Stomach (tissue), 8 donors: ENCODE measurements at regions not wholly inside any gene's neighbourhood (a gene's known extent, or its start where the extent isn't known, plus 50 kb on each side); places are given as distances from the start of the nearest gene placed in this dataset.

Experiments
- DNase-seq, 2 donors: peaks; one replicate each; pipeline versions ENCODE4 v3.0.0 to v3.0.0-alpha.2; 2013 to 2019
- H3K27ac ChIP-seq, 5 donors: fragments of 200-600 bp in 4 of 5; sonication (generic) in 4 of 5; one replicate each; pipeline ENCODE4 v1.5.1; 2013 to 2019; ENCODE audit warnings: mild to moderate bottlenecking in 1 of 5, moderate library complexity in 1 of 5
- H3K27me3 ChIP-seq, 3 donors: fragments of 200-600 bp; sonication (generic); one replicate each; pipeline ENCODE4 v1.5.1; 2017 to 2019; ENCODE audit warnings: mixed run types in 1 of 3
- H3K36me3 ChIP-seq, 4 donors: fragments of 200-600 bp; sonication (generic); 1 replicate in 3 of 4; 2 replicates in 1 of 4; pipeline ENCODE4 v1.5.1; 2016 to 2019
- H3K4me1 ChIP-seq, 4 donors: fragments of 200-600 bp; sonication (generic); one replicate each; pipeline ENCODE4 v1.5.1; 2016 to 2019
- H3K4me3 ChIP-seq, 4 donors: fragments of 200-600 bp; sonication (generic) in 3 of 4; one replicate each; pipeline ENCODE4 v1.5.1; 2016 to 2019; ENCODE audit warnings: mild to moderate bottlenecking in 1 of 4
- H3K9me3 ChIP-seq, 4 donors: fragments of 200-600 bp; sonication (generic); one replicate each; pipeline ENCODE4 v1.5.1; 2016 to 2019
- CTCF ChIP-seq, 7 experiments: fragments of 450-650 bp in 4 of 7; fragments of 200-600 bp in 3 of 7; sonication (generic) in 3 of 7; IDR thresholded peaks; one replicate each; pipeline ENCODE4 v1.5.1; 2016 to 2019; ENCODE audit warnings: antibody characterized with exemption in 7 of 7, control low read depth in 2 of 7, mild to moderate bottlenecking in 1 of 7
- EP300 ChIP-seq: sonication (generic); formaldehyde crosslinking; IDR thresholded peaks from one replicate; pipeline ENCODE4 v1.6.1; 2017; ENCODE audit warnings: antibody characterized with exemption
- POLR2A ChIP-seq, 4 donors: fragments of 450-650 bp; IDR thresholded peaks; one replicate each; pipeline ENCODE4 v1.6.1; 2016; ENCODE audit warnings: antibody characterized with exemption in 4 of 4, control low read depth in 2 of 4, mild to moderate bottlenecking in 1 of 4, moderate library complexity in 1 of 4
- POLR2AphosphoS5 ChIP-seq, 3 donors: sonication (generic); formaldehyde crosslinking; IDR thresholded peaks; one replicate each; pipeline ENCODE4 v1.6.1; 2016; ENCODE audit warnings: antibody characterized with exemption in 3 of 3
- WGBS, 5 donors: extraction: QIAGEN DNeasy Blood & Tissue Kit in 3 of 5; methylation state at CpG; one replicate each; pipeline versions ENCODE4 v1.1.5 to v1.1.7; 2013 to 2018; 5-methylcytosine and 5-hydroxymethylcytosine counted together
- intact Hi-C: fragments of 100-400 bp; cut with DNase I; formaldehyde crosslinking; loops from one replicate; pipeline ENCODE4 v1.15.1; 2023; ENCODE audit warnings: low total_unique reads
- donor health status: healthy with polysubstance abuse.
- donor health status: Bipolar disorder and iron deficiency.
- donor health status: healthy.

DNA sequence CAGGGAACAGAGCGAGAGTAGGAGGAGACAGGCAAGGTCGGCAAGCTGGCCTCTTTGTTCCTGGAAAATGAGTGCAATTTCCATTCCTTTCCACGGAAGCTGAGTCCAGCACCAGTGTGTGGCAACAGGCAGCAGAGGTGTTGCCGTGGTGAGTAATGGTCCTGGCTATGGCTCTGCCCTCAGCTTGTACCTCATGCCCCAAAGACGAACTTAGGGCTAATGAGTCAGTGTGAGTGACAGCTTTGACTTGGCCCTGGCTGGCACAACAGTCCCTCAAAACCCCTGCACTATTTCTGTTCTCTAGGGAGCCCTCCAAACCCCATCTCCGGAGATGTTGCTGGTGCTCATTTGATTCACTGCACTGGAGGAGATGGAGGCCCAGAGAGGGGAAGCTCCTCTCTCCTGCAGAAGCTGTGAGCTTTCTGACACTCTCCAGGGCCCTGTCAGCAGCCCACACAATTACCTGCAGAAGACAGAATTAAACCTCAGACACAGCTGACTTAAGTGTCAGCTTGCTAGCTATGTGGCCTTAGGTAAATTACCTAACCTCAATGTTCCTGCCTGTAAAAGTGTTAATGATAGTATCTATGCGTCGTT lies 129.9 kb downstream of the TMEM132E start:
- WGBS, 5 donors = 50 to 59% (median 52%) methylated on average over 6 to 8 of the region's 8 CpGs
- Histone ChIP-seq H3K27me3 (peaks cover 0 to 63% (median 0%) of the 10 kb centered on the region in 3 donors), H3K4me1 (no peaks in the 10 kb centered on the region), H3K4me3 (no peak overlapping the region), H3K36me3 (no peaks in the 10 kb centered on the region), H3K27ac (no peak overlapping the region), H3K9me3 (no peaks in the 10 kb centered on the region)
- TF ChIP-seq POLR2AphosphoS5 (IDR thresholded peaks at IDR 0.05) (no peak), EP300 (no peak), POLR2A (IDR thresholded peaks at IDR 0.05) (no peak), CTCF (IDR thresholded peaks at IDR 0.05) (no peak)
- peak in 1 of 2 donors; percentile 11 for DNase-seq
- intact Hi-C loops = no loop called here

GRCh38 chr17:34706029-34706428 lies 126.6 kb downstream of the TMEM132E start:
- TF ChIP-seq POLR2A (IDR thresholded peaks at IDR 0.05) (no peak), EP300 (no peak), POLR2AphosphoS5 (IDR thresholded peaks at IDR 0.05) (no peak), CTCF (IDR thresholded peaks at IDR 0.05) (no peak)
- no peak overlapping the region for H3K4me3 ChIP-seq
- DNase-seq = peak in 1 of 2 donors; percentile 59
- no peaks in the 10 kb centered on the region for H3K9me3 ChIP-seq
- H3K27me3 ChIP-seq = peaks cover 0 to 66% (median 0%) of the 10 kb centered on the region in 3 donors
- WGBS, 5 donors = 4 to 10% (median 5%) methylated on average over 4 of the region's 4 CpGs
- intact Hi-C loops = no loop called here
- no peak overlapping the region for H3K27ac ChIP-seq
- H3K4me1 ChIP-seq = no peaks in the 10 kb centered on the region
- no peaks in the 10 kb centered on the region for H3K36me3 ChIP-seq

DNA sequence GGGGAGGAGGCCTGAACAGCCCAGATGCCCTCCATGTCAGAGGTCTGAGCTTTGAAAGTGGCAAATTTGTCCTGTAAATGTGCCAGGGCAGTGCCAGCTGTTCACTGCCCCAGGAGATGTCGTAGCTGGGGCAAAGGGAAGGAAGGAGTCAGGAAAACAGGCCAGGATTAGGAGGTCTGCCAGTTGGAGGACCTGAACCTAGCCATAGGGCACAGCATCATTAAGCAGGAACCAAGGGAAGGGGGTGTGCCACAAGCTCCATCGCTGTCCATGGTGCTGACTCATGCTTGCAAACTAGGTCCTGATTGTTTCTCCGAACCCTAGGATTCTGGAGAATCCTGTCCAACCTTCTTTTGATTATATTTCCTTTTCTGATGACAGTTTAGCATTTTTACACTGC lies 124.2 kb downstream of the TMEM132E start:
- H3K9me3 ChIP-seq = no peaks in the 10 kb centered on the region
- intact Hi-C loops = no loop called here
- H3K27me3 ChIP-seq = peaks cover 0 to 44% (median 0%) of the 10 kb centered on the region in 3 donors
- peak in 1 of 2 donors; percentile 75 for DNase-seq
- no peaks in the 10 kb centered on the region for H3K36me3 ChIP-seq
- no peak overlapping the region for H3K4me3 ChIP-seq
- TF ChIP-seq POLR2A (IDR thresholded peaks at IDR 0.05) (no peak), CTCF (IDR thresholded peaks at IDR 0.05) (no peak), POLR2AphosphoS5 (IDR thresholded peaks at IDR 0.05) (no peak), EP300 (no peak)
- no peaks in the 10 kb centered on the region for H3K4me1 ChIP-seq
- WGBS, 5 donors = 17 to 36% (median 23%) methylated on average over 3 of the region's 3 CpGs
- no peak overlapping the region for H3K27ac ChIP-seq

- 48 to 66% (median 53%) methylated on average over 4 of the region's 4 CpGs for WGBS, 5 donors
- TF ChIP-seq POLR2AphosphoS5 (IDR thresholded peaks at IDR 0.05) (no peak), CTCF (IDR thresholded peaks at IDR 0.05) (no peak), POLR2A (IDR thresholded peaks at IDR 0.05) (no peak), EP300 (no peak)
Observed at GRCh38 chr17:34699181-34699580, 119.8 kb downstream of the TMEM132E start.

More at GRCh38 chr17:34699181-34699580, 119.8 kb downstream of the TMEM132E start:
- H3K4me1 ChIP-seq = no peaks in the 10 kb centered on the region
- H3K27ac ChIP-seq = no peak overlapping the region
- H3K27me3 ChIP-seq = peaks cover 0 to 25% (median 0%) of the 10 kb centered on the region in 3 donors
- H3K36me3 ChIP-seq = no peaks in the 10 kb centered on the region
- H3K4me3 ChIP-seq = no peak overlapping the region
- intact Hi-C loops = no loop called here
- no peak for DNase-seq
- no peaks in the 10 kb centered on the region for H3K9me3 ChIP-seq
